HG03108 (cell line): ENCODE measurements at regions not wholly inside any gene's neighbourhood (a gene's known extent, or its start where the extent isn't known, plus 50 kb on each side); places are given as distances from the start of the nearest gene placed in this dataset.
"Not testable (repeated sequence)": the region's sequence is repeated elsewhere in the genome, so short reads cannot be mapped to it uniquely, and the experiment has no call there.

Source experiments
- ATAC-seq: cut with Tn5 transposase; IDR thresholded peaks from one replicate; pipeline ENCODE4 v1.9.1; 2021; ENCODE audit warnings: moderate library complexity; ENCODE audit not compliant: unreplicated experiment

- ATAC-seq: no peak
Measured at GRCh38 chr5:18517641-18518380, 883.6 kb downstream of the TAF11L14 start.

GRCh38 chr5:18523380-18523779, 889.1 kb downstream of the TAF11L14 start:
- no peak for ATAC-seq

DNA sequence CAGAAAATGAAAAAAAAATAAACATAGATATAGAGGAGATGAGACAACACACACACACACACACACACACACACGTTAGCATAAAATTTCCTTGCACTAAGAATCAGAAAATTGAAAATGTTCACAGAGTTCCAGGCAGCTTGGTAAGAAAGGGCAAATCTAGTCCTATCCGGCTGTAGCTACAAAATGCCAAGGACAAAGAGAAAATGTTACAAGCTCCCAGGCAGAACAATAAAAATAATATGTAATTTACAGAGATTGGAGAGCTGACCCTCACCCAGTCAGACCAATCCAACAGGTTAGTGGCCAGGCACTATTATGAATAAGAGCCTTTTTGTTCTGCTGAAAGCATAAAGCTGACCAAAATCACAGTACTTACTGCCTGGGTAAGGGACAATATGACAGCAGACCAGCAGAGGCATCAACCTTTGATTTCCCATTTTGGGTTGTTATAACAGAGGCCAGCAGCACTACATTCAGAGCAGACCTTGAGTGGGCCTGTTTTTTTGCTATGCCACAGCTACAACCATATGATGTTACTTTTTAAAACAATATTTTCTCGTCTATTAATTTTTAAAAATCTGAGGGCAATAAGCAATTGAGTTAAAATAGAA, 892.6 kb downstream of the TAF11L14 start:
- no peak for ATAC-seq

- no peak for ATAC-seq
Measured at GRCh38 chr5:18533137-18533536, 898.9 kb downstream of the TAF11L14 start.

GRCh38 chr5:18534119-18534518, 899.9 kb downstream of the TAF11L14 start:
- no peak for ATAC-seq

GRCh38 chr5:18535753-18536152, 901.5 kb downstream of the TAF11L14 start:
- ATAC-seq: not testable (repeated sequence)

DNA sequence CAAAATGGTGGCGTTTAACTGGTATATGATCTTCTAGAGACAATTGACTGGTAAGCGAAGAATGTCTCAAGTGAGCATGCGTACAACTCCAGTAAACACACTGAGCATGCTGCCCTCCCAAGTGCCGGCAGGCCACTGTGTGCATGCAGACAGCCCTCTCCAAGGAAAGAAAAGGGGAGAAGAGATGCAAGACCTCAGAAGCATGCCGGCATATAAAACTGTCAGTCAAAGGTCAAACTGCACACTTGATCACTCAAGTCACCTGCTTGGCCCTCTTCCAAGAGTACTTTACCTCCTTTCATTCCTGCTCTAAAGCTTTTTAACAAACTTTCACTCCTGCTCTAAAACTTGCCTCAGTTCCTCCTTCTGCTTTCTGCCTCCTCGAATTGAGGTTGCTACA, 910.2 kb downstream of the TAF11L14 start:
- no peak for ATAC-seq

GRCh38 chr5:18546591-18546990, 912.3 kb downstream of the TAF11L14 start:
- ATAC-seq: no peak

DNA sequence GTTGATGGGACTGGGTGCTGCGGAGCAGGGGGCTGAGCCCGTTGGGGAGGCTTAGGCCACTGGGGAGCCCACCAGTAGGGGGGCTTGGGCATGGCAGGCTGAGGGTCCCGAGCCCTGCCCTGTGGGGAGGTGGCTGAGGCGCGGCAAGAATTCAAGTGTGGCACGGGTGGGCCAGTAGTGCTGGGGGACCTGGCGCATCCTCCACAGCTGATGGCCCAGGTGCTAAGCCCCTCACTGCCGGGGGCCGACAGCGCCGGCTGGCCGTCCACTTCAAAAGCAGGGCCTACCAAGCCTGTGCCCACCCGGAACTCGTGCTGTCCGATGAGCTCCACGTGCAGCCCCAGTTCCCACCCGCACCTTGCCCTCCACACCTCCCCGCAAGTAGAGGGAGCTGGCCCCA, 917.5 kb downstream of the TAF11L14 start:
- ATAC-seq: no peak

DNA sequence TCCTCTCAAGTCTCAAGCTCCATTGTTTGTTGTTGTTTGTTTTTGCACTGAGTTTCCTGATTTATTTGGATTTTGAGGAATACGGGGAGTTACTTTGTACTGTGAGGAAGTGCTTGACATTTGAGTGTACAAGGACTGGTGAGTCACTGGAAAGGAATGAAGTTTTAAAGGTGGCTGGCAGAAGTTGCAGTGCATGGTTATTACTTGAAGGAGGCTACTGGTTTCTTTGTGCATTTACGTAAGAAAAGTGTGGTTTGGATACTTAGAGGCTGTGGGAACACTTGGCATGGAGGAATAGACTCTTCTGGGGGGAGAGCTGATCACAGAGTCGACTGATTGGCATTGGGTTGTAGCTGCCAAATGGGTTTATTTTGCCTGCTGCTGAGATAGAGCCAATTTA, 919.0 kb downstream of the TAF11L14 start:
- no peak for ATAC-seq

DNA sequence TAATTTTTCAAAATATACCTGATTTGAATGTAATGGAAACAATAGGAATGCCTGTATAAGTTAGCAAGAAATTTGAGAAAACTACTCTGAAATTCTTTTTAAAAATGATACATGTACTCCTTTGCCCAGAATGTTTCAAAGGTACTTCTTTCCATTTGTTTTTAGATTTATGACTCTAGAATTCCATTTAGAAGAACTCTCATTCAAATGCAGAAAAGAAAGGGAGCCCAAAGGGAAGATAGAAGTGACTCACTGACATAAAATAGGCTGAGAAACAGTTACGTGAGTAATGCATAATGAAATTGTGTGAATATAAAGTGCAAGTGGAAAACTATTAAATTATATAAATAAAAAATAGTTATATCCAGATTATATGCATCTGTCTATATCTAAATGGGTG, 926.3 kb downstream of the TAF11L14 start:
- ATAC-seq: no peak

- no peak for ATAC-seq
Measured at GRCh38 chr5:18563853-18564252, 929.6 kb downstream of the TAF11L14 start.

GRCh38 chr5:18566671-18567070, 932.4 kb downstream of the TAF11L14 start:
- no peak for ATAC-seq

DNA sequence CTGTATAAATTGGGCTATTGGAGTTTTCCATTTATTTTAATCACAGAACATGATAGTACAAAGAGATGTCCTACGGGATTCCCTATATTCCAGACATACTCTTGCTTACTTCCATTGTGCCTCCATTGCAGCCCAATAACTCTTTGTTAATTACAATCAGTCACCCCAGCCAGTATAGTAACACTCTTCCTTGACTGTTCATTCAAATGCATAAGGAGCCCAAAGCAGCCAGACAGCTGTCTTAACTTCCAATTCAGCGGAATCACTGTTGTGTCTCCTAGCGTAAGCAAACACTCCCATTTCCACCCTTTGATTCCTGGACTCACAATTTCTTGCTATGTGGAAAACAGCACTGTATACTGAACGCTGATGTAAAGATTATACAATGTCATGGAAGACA, 942.3 kb downstream of the TAF11L14 start:
- ATAC-seq: no peak

GRCh38 chr5:18601185-18601584, 966.9 kb downstream of the TAF11L14 start:
- no peak for ATAC-seq

GRCh38 chr5:18602402-18602801, 968.1 kb downstream of the TAF11L14 start:
- ATAC-seq: no peak

GRCh38 chr5:18605186-18605585, 970.9 kb downstream of the TAF11L14 start:
- no peak for ATAC-seq

DNA sequence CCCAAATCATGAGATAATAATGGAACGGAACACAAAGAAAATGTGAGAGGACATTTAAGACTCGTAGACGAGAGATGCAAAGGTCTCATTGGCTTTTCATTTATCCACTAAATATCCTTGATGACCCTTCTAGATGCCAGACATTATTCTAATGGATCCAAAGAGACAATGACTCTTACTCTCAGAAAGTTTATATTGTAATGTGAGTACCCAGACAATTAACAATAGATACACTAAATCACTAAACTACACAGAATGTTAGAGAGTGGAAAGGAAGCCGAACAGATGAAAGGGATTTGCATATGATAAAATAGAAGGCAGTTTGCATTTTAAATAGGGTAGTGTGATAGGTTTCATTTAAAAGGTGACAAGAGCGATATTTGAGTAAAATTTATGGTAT, 973.3 kb downstream of the TAF11L14 start:
- no peak for ATAC-seq

GRCh38 chr5:18617191-18617590, 982.9 kb downstream of the TAF11L14 start:
- ATAC-seq: not testable (repeated sequence)

DNA sequence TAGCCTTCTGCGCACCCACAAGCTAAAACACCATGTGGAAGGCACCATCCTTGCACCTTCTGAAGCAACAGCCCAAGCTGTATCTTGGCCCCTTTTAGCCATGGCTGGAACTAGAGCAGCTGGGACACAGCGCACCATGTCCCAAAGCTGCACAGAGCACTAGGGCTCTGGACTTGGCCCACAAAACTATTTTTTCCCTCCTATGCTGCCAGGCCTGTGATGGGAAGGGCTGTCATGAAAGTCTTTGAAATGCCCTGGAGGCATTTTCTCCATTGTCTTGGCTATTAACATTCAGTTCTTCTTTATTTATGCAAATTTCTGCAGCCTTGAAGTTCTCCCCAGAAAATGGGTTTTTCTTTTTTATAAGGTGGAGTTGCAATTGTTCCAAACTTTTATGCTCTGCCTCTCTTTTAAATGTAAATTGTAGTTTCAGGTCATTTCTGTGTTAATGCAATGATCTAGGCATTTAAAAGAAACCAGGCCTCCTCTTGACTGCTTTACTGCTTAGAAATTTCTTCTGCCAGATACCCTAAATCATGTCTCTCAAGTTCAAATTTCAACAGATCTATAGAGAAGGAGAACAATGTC, 996.3 kb downstream of the TAF11L14 start:
- no peak for ATAC-seq

DNA sequence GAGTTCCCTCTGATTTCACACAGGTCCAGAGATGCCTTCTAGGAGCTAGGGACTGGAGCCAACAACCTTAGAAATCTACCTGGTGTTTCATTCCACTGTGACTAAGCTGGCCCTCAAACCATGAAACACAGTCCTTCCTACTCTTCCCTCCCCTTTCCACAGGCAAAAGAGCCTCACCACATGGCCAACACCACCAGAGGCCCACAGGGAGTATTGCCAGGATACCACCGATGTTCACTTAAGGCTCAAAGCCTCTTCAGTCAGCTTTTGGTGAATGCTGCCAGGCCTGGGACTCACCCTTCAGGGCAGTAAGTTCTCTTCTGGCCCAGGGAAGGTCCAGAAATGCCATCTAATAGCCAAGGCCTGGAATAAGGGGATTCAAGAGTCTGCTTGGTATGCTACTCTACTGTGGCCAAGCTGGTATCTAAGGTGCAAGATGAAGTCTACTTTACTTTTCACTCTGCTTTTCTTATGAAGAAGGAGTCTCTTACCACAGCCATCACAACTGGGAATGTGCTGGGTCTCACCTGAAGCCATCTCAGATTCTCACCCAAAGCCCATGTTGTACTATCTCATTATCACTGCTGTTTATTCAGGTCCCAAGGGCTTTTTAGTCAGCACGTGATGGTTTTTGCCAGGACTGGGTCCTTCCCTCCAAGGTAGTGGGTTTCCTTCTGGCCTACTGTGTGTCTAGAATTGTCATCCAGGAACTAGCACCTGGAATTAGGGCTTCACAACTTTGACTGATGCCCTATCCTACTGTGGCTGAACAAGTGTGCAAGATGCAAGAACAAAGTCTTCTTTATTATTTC, 1018.4 kb downstream of the TAF11L14 start:
- ATAC-seq: no peak
